ENCODE measurements at regions not wholly inside any gene's neighbourhood (a gene's known extent, or its start where the extent isn't known, plus 50 kb on each side); places are given as distances from the start of the nearest gene placed in this dataset.

- no peak for DNase-seq (ENCODE audit: low spot score)
Measured at GRCh38 chr2:158049129-158049855, 52.4 kb upstream of the UPP2 start.

DNA sequence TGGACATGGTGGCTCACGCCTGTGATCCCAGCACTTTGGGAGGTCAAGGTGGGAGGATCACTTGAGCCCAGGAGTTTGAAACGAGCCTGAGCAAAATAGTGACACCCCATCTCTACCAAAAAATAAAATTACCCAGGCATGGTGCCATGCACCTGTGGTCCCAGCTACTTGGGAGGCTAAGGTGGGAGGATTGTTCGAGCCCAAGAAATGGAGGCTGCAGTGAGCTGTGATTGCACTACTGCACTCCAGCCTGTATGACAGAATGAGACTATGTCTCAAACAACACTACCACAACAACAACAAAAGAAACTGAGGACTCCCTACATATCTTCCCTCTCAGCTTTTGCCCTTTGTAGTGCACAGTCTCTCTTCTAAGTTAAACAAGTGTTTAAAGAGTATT, 53.3 kb upstream of the UPP2 start:
- no peak for DNase-seq (ENCODE audit: low spot score)

DNA sequence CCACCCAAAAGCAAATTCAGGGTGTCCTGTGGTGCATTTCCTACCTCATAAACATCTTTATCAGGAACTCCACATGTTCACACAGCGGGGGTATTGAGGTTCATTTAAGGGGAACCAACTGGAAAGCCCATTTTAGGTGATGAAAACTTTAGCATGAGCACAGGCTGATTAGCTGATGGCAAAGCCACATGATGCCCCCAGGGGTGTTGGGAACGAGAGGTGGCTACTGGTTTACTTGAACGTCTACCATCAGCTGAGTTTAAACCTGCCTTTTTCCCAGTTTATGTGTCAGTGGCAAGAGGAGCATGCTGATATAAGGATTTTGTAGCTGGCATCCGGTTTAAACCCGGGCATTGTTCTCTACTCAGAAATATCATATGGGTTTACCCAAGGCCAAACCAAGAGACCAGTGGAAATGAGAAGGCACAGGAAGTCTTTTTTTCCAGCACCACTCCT, 54.5 kb upstream of the UPP2 start:
- DNase-seq (ENCODE audit: low spot score) = no peak

- no peak for DNase-seq (ENCODE audit: low spot score)
Measured at GRCh38 chr2:158046121-158046880, 55.4 kb upstream of the UPP2 start.

- no peak for DNase-seq (ENCODE audit: low spot score)
Measured at GRCh38 chr2:158045362-158045761, 56.3 kb upstream of the UPP2 start.

GRCh38 chr2:158043181-158043948, 58.3 kb upstream of the UPP2 start:
- DNase-seq (ENCODE audit: low spot score) = no peak

DNA sequence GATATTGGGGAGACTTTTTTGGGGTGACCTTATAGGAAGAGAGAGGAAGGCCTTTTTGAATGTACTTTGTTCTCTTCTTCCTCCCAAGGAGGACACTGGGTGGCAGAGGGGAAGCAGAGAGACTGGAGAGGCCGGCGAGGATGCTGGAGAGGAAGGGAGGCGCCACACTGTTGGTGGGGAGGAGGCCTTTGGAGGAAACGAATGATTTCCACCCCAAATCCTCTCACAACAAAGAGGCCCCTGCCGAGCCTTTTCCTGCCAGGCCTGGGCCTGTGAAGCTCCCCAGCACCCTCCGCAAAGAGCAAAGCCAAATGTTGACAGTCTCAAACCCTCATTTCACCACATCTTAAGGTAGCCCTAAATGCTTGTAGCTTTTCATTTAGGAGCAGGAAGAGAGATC, 59.0 kb upstream of the UPP2 start:
- no peak for DNase-seq (ENCODE audit: low spot score)

DNA sequence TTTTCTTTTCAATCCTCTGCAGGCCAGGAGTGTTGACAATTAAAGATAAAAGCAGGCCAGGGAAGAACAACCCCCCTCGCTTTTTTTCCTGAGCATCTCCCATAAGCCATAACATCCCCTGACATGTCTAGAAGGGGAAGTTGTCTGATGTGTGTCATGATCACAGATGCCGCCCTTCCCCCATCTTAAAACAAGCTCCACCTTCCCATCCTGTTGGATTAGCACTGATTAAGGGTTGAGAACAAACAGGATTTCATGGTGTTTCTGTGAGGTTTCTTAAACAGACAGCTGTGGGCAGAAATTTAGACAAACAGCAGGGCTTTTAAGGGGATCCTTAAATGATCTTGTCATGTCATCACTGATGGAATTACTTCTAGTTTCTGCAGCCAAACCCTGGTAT, 59.4 kb upstream of the UPP2 start:
- no peak for DNase-seq (ENCODE audit: low spot score)

GRCh38 chr2:158041400-158041799, 60.3 kb upstream of the UPP2 start:
- DNase-seq (ENCODE audit: low spot score) = no peak

- DNase-seq (ENCODE audit: low spot score) = no peak
Measured at GRCh38 chr2:158038901-158039300, 62.8 kb upstream of the UPP2 start.

- DNase-seq (ENCODE audit: low spot score) = peak; percentile 64
Measured at GRCh38 chr2:158034198-158034866, 67.3 kb upstream of the UPP2 start.

DNA sequence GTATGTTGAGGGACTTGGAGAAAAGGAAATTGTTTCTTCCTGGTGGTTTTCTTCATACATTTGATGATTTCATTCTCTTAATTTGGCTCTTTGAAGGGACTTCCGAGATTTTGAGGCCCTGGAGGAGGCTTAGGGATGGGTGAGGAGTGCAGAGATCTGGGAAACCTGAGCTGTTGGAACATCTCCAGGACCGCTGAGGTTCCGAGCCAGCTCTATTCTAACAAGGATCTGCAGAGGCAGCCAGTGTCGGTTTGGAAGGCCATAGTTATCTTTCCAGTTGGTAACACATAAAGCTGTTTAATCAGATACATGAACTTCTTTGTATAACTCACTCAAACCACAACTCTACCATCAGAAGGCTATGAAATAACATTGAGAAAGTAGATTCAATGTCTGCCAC, 70.3 kb upstream of the UPP2 start:
- no peak for DNase-seq (ENCODE audit: low spot score)

- DNase-seq (ENCODE audit: low spot score) = peak; percentile 13
Measured at GRCh38 chr2:158025255-158025996, 76.2 kb upstream of the UPP2 start.

DNA sequence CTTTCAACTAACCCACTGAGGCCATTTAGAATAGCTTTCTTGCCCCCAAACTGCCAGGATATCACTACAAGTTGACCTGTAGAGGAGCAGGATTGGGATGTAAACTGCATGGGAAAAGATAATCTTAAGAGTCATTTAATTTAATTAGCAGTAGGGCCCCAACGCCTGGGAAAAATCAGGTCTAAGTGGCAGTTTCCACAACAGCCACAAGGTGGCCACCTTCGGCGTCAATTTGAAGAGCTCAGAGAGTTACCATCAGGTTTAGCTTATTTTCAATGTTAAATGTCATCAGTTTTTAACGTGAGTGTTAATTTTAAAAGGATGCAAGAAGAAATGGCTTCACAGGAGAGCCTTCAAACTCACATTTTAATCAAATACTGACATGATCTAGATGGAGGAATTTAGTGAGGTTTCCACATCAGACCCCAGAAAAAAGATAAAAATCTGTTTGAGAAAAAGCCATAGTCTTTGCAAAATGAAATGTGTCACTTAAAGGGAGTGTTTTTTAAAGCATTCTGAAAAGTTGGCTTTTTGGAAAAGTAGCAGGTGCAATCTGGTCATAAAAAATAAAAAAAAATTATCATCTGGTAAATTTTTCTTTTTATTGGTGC, 77.3 kb upstream of the UPP2 start:
- DNase-seq (ENCODE audit: low spot score) = peak; percentile 73

- DNase-seq (ENCODE audit: low spot score) = no peak
Measured at GRCh38 chr2:158022888-158023287, 78.8 kb upstream of the UPP2 start.

- DNase-seq (ENCODE audit: low spot score) = no peak
Measured at GRCh38 chr2:158021226-158021625, 80.5 kb upstream of the UPP2 start.

GRCh38 chr2:158015428-158016076, 86.1 kb upstream of the UPP2 start:
- no peak for DNase-seq (ENCODE audit: low spot score)

DNA sequence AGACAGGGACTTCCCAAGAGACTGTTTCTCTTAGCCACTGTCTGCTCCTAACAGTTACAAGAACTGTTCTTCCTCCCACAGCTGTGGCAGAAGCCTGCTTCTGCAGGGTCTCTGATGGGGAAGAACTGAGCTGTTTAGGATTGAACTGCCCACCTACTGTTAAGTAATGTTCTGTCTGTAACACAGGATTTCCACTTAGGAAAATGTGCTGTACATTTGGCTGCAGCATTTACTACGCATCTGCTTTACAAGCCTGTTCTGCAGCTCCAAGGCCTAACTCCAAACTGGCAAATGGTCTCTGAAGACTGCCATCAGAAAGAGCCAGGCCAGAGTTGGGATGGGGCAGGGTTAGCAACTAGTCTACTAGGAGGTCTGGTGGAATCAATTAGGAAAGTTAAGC, 87.8 kb upstream of the UPP2 start:
- DNase-seq (ENCODE audit: low spot score) = no peak

- DNase-seq (ENCODE audit: low spot score) = no peak
Measured at GRCh38 chr2:158011055-158011771, 90.5 kb upstream of the UPP2 start.

GRCh38 chr2:158009399-158009798, 92.3 kb upstream of the UPP2 start:
- DNase-seq (ENCODE audit: low spot score) = no peak

Measured in GM03348 (cell line).